GM12872 (cell line): ENCODE measurements at regions not wholly inside any gene's neighbourhood (a gene's known extent, or its start where the extent isn't known, plus 50 kb on each side); places are given as distances from the start of the nearest gene placed in this dataset.

Source experiments
- CTCF ChIP-seq: IDR thresholded peaks from 3 replicates; pipeline ENCODE4 v1.5.1; 2011; ENCODE audit warnings: low read depth, mild to moderate bottlenecking, low read length, moderate library complexity; ENCODE audit not compliant: insufficient read depth

GRCh38 chr15:39208187-39208586, 372.7 kb upstream of the THBS1 start:
- TF ChIP-seq CTCF = no peak

GRCh38 chr15:39209548-39210211, 371.2 kb upstream of the THBS1 start:
- TF ChIP-seq CTCF = no peak

GRCh38 chr15:39211108-39211979, 369.5 kb upstream of the THBS1 start:
- TF ChIP-seq CTCF = no peak

- no peak for TF ChIP-seq CTCF
These were observed 367.5 kb upstream of the THBS1 start for GRCh38 chr15:39213385-39213840.

- no peak for TF ChIP-seq CTCF
These were observed 365.9 kb upstream of the THBS1 start for GRCh38 chr15:39215015-39215414.

GRCh38 chr15:39216816-39217215, 364.1 kb upstream of the THBS1 start:
- TF ChIP-seq CTCF = no peak

- TF ChIP-seq CTCF = no peak
These were observed 361.3 kb upstream of the THBS1 start for GRCh38 chr15:39219608-39220007.
